T-helper 22 cell (primary cell): ENCODE measurements at regions not wholly inside any gene's neighbourhood (a gene's known extent, or its start where the extent isn't known, plus 50 kb on each side); places are given as distances from the start of the nearest gene placed in this dataset.

Experiments
- DNase-seq: peaks from one replicate; pipeline ENCODE4 v3.0.0-alpha.2; 2020; ENCODE audit warnings: low read depth

DNA sequence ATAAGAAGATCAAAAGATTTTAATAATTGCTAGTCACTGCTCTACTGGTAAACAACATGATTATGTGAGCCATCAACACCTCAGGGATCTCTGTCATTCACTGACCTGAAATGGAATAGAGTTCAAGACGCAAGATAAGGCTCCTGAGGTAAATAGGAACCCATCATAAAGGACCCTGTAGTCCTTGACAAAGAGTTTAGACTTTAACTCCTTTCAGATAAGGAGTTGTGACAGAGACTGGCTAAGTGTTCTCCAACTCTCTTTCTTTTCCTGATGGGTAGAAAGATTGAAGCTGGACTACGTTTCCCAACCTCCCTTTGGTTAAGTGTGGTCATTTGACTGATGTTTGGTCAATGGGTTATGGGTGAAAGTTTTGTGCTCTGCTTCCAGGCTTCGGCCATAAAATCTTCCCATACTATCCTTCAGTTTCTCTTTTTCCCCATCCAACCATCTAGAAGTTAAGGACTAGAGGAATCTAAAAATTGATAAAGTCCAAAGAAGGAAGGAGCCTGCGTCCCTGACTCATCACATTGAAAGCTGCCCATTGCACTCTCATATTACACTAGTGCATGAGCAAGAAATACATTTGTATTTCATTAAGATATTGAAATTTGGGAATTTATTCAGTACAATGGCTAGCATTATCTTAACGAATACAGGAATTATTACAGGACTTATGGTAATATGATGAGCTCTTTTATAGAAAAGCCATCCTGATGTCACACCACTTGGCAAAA is 293.7 kb upstream of the ACVR2A start:
- no peak for DNase-seq

DNA sequence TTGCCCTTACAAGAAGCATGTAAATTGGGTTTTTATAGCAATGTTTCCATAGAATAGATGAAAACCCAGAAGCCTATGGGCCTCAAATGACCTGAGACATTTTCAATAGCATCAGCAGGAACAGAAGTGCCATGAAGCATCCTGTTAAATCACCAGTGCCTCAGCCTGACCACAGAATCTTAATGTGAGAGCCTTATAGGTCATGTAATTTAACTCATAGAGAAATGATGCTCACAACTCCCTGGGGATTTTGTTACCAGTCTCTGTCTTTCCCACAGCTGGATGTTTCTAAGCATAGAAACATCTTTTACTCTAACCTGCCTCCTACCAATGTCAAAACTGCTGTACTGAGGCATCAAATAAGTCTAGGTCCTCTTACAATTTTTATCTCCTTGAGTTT is 295.8 kb upstream of the ACVR2A start:
- DNase-seq = no peak

DNA sequence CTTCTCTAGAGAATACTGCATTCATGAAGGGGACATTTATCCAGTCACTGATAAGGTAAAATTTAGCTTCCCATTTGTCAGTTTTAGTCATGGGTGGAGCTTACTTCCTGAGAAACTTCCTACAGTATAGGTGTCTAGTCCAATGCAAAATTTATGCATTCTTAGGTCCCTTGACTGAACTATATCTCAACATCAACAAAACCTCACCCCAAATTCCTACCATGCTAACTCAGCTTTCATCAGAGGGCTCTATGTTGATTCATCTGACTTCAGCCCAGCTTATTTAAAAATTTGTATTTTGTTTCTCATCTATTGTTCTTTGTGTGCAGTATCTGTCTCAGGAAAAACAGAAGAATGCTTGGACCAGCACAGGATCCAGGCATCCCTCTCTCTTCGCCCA is 296.4 kb upstream of the ACVR2A start:
- DNase-seq = no peak

DNA sequence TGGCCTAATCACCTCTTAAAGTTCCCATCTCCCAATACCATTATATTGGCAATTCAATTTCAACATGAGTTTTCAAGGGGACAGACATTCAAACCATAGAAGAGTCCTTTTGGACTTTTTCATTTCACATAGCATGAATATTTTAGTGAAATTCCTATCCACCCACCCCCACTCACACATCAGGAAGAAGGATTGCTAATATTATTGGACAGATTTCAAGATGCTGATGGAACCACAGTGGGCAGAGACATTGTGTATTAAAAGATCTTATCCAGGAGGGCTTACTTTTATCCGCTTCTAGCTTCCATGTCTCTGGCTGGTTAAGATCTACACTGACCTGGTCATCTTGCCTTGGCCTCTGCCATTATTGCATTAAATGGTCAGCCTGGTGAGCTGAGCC is 297.4 kb upstream of the ACVR2A start:
- no peak for DNase-seq

DNA sequence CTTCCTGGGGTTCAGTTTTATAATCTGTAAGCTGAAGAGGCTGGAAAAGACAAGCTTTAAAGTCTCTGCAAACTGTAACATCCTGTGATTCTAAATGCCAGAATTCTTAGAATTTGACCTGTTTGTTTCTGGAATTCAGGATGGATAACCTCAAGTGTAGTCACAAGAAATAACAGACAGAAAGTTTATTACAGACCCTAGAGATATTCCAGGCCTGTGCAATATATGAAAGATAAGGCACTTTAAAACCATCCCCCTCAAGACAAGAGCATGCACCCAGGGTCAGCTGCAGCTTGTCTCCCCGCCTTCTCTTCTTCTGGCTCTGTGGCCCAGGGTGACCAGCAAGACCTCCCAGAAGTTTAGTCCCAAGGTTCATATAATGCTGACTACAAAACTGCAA is 298.7 kb upstream of the ACVR2A start:
- no peak for DNase-seq

DNA sequence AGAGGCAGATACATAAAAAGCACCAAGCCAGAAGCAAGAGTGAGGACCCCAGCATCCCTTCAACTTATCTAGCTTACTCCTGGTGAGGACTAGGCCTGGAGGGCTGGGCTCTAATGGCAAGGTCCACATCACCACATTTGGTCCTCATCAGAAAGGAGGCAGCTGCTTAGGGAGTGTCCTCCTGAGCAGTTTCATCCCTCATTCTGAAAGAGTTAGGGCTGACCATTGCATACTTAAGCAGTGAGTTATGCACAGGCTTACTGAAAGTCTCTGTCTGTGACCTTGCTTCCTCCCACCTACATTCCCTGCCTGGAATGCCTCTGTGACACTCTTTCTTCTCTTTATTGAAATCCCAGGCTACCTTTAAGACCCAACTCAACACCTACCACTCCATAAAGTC is 301.8 kb upstream of the ACVR2A start:
- DNase-seq = no peak

DNA sequence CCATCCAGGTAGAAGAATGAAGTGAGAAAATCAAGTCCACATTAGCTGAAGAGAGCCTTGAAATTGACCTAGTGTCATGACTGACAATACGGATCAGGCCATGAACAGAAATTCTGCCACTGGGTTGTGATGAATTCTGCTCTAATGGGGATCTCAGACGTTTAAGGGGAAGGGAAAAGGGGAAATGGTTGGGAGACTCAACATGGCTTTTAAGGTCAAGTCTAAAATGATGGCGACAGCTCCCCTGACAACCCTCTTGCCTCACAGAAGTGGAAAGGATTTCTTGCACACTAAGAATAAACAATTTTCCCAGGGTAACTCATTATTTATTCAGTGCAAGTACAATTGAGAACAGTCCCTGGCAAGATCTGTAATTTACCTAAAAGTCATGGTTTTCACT is 302.5 kb upstream of the ACVR2A start:
- no peak for DNase-seq

DNA sequence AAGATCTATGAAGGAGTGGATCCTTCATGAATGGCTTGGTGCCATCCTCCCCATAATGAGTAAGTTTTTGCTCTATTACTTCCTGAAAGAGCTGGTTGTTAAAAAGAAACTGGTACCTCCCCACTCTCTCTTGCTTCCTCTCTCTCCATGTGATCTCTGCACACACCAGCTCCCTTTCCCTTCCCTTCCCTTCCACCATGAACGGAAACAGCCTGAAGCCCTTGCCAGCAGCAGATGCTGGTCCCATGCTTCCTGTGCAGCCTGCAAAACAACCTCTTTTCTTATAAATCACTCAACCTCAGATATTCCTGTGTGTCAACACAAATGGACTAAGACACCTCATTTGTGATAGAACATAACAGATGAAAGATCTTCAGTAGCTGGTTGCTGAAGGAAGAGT is 303.5 kb upstream of the ACVR2A start:
- DNase-seq = no peak

DNA sequence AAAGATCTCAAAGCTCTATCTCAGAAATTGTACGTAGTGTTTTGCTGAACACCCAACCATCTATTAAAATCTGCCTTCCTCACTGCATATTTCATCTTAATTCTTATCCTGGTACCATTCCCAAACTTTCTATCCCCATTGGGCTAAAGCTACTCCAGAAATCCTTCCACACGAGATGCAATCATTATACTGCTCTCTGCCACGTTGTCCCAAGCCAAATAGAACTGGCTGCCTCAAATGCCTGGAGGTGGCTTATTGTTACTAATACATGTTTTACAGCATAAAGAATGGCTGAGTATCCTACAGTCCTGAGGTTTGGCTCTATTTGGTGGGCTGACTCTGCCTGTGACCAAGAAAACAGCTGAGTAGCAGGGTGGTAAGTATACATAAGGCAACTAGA is 306.0 kb upstream of the ACVR2A start:
- no peak for DNase-seq

DNA sequence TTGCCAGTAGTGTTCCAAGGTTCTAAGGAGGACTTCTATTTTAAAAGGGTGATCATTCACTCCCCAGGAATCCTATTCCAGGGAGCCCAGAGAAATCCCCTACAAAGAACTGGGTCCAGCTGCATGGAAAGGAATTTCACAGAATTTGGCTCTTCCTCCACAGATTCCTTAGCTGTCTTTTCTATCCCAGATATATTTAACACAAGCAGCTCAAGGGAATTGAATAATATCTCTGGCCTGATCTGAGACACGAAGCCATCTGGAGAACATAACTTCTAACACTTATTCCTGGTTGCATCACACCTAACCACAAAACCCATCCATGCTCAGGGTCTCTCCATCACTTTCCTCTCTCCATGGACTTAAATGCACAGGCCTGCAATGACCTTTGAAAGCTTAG is 306.7 kb upstream of the ACVR2A start:
- DNase-seq = no peak

DNA sequence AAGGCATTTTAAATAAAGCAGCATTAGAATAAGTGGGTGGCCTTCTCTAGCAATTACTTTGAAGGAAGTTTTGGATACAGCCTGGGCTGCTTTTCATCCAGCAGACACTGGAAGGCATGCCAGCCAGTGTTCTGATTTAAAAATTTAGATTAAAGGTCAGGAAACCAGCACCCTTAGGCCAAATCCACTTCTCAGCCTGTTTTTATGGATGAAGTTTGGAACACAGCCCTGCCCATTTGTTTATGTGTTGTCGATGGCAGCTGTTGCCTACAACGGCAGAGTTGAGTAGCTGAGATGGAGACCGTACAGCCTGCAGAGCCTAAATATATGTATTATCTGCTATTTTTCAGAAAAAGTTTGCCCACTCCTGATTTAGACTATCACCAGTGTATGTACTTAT is 313.6 kb upstream of the ACVR2A start:
- DNase-seq = no peak

DNA sequence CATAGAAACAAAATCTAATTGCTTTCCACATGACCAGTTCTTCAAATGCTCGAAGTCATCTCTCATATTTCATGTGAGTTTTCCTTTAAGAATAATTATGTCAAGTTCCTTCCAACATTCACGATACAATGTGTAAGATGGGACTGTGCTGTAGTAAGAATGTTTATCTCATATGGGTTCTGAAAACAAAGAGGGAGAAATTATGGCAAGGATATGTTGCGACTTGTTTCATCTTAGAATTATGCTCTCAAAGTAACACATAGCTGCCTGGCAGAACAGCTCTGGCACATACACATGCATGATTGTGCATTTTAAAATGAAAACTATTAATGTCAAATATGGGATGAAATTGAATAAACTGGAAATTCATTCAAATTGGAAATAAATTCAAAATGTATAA is 314.8 kb upstream of the ACVR2A start:
- no peak for DNase-seq

DNA sequence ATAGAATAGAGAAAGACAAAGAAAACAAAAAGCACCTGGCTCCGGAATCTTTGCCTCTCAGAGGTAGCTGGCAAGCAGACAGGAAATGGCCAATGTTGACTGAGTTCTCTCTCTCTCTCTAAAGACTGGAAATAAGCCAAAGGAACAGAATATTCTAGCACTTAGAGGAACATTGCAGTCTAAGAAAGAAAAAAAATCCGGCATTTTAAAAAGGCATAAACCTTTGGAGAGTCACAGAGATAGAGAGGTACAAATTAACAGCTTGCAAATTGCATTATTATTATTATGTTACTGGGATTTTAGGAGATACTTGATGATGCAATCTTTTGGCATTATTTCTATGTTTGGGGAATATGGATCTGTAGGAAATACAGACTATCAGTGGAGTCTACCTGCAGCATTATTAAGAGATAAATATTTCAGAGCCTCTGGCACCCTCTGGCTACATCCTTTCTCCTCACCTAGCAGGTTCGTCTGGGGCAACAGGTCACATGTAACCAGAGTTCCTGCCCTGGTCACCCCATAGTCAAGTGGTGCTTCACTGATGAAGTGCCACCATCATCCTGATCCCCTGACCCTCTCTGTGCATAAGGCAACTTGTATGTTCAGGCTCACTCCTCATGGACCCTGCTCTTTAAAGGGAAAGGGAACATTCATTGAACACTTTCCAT is 318.9 kb upstream of the ACVR2A start:
- no peak for DNase-seq

DNA sequence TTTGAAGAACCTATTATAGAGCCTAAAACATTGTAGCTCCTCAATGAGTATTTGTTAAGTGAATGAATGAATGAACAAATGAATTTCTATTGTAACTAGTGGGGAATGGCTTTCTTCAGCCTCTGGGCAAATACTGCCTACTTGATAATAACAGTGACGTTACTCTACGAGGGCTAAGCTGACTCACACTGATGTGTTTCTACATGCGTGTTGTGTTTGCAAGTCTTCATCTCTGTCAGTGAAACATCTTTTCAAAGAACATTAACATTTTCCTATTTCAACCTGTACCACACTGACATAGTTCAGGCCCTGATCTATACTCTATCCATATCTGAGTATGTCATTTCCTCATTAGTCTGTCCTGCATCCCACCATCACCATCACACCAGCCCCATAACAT is 319.9 kb upstream of the ACVR2A start:
- no peak for DNase-seq

DNA sequence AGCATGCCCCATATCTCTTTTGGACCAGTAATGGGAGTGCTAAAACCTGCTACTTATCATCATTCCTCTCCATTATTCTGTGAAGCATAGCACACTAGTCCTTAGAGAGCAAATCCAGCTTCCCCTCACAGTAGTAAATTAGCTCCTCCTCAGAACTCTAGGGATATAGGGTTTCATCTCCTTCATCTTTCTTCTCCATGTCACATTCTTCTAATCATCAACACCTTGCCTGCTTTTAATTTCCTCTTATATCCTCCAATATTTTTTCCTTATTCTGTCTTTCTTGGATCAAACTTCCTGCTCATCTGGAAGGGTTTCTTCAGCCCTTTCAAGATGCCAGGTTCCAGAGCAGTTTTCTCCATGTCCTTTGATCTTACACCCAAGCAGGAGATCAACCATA is 321.4 kb upstream of the ACVR2A start:
- DNase-seq = no peak

DNA sequence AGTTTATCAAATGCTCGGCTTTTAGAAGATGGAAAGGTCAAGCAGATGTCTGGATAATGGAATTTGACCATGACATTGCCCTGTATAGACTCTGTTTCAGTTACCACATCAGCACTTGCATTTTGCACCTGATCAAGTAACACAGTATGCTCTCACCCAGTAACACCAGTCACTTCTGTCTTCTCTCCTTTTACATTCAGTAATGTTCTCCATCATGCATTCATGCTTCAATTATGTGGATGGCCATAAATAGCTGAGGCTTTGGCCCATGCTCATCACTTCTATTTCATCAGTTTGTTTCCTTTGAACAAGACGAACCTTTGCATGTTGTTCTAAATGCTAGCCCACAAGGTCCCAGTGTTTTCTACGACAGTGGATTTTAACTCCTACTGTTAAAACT is 322.9 kb upstream of the ACVR2A start:
- no peak for DNase-seq

DNA sequence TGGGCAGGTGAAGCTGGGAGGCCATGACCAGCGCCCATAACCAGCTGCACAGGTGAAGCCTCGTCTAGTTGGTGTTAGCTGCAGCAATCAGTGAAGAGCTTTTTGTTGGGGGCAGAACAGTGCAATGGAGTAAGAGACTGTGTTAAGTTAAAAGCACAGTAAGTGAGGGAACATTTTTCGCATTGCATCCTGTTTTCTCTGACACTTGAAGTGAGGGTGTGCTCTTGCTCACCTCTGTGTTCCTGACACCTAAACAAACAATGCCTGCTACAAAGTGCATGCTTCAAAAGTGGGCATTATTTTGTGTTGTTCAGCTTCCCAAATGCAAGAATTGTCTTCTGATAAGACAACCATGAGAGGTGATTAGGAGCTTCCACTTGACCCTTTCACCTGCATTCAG is 324.0 kb upstream of the ACVR2A start:
- DNase-seq = no peak

DNA sequence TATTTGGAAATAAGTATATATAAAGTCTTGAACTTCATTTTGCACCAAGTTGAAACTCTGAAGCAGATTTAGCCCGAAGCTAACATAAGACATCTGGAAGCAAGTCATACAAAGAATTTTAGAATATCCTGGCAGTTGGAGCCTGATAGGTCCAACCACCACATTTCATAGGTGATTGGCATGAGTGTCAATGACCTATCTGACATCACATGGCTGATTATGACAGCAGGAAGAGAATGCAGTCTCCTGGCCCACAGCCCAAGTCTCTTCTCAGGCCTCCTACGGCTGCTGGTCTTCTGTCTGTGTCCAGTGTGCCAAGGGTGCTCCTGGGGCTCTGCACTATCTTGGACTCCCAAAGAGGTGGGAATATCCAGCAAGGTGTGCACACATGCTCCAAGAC is 325.7 kb upstream of the ACVR2A start:
- DNase-seq = no peak

DNA sequence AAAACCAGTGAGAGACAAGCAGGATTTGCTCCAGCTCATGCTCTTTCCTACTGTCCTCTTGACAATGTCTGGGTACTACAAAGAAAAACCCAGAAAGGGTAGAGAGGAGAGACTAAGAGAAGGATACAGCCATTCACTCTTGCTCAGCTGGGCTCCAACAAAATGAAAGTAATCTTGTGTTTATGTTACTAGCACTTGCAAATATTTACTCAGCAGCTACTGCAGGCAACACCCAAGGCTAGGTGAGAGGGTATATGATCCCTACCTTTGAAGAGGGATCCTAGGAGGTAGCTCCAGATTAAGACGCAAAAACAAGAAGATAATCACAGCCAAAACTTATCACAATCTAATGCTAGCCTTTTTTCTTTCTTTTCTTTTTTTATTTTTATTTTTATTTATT is 329.6 kb upstream of the ACVR2A start:
- DNase-seq = no peak

DNA sequence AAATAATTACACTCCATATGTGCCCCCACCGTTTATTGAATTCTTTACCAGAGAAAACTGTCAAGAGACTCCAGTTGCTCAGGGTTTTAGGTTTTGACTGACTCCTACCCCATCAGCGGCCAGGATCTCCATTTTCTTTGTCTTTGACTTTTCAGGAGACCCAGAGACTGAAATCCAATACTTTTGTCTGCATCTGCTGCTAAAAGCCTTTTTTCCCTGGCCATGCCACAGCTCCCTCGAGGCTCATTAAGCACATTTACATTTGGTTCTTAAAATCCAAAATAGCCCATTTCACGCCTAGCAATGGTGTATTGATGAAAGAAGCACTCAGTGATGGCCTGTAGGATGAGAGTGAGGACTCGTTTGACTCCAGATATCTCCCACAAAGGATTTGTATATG is 332.6 kb upstream of the ACVR2A start:
- DNase-seq = no peak

DNA sequence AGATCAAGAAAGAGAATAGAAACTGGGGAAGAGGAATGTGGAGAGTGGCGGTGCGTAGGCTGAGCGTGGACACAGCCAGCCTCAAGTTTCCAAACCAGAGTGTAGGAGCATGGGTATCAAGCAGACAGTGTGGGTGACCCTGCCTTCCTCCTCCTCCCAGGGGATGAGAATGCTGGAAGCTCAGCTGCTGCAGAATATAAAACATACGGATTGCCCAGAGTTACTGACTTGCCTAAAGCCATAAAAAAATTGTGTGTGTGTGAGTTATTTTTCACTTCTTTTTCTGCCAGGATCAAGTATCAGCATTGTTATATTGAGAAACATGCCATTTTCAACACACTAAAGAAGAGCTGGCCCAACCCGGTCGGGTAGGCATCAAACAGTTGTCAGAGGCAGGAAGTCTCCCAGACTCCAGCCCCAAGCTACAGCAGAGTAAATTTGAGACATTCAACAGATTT is 333.3 kb upstream of the ACVR2A start:
- DNase-seq = no peak

DNA sequence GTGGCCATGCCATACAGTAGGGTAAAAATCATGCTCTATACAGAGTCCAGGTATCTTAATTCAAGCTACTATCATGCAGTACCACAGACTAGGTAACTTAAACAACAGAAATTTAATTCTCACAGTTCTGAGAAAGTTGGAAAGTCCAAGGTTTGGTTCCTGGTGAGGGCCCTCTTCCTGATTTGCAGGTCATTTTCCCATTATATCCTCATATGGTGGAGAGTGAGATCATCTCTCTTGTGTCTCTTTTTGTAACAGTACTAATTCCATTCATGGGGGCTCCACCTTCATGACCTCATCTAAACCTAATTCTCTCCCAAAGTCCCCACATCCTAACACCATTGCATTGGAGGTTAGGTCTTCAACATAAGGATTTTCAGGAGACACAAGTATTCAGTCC is 335.0 kb upstream of the ACVR2A start:
- DNase-seq = no peak

DNA sequence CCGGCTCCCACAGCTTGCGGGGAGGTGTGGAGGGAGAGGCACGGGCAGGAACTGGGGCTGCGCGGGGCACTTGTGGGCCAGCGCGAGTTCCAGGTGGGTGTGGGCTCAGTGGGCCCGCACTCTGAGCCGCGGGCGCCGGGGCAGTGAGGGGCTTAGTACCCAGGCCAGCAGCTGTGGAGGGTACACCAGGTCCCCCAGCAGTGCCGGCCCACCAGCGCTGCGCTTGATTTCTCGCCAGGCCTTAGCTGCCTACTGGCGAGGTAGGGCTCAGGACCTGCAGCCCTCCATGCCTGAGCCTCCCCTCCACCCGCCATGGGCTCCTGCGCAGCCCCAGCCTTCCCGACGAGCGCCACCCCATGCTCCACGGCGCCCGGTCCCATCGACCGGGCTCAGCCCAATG is 337.9 kb upstream of the ACVR2A start:
- no peak for DNase-seq

DNA sequence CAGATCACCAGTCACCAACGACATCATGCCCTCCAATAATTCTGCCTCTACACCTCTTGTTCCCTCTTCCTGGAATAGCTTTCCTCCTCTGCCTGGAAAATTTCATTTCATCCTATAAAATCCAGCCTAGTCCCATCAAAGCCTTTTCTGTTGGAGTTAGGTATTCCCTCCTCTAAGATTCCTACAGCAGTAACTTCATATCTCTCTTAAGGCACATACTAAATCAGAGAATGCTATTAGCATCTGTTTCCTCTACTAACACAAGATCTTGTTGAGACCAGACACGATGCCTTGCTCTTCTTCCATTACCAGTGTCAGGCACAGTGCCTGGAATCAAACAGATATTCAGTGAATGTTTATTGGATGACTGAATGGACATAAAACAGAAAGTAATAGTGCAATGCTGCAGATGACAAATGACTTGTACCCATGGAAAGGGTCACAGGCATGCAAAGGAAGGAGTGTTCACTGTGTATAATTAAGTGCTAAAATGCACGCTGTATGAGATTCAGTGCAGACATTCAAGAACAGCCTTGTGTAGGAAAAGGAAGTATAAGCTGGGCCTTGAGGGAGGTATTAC is 342.0 kb upstream of the ACVR2A start:
- DNase-seq = no peak
